ENCODE measurements at regions not wholly inside any gene's neighbourhood (a gene's known extent, or its start where the extent isn't known, plus 50 kb on each side); places are given as distances from the start of the nearest gene placed in this dataset.

DNA sequence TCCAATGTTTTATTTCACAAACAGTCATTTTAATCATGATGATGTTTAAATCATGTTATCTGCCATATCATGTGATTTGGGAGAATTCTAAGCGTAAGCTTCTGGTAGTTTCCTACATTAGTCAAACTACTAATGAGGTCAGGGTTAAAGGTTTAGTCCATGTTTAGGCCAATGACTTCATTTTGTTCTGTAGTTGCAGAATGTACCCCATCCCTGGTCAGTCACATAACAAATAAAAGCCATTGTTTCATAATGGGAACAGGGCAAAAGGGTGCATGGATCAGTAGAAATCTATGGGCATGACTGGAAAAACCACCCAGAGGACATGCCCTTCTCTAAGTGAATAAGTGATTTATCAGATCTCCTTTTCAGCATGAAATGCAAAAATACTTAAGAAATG, 138.4 kb upstream of the ABCB5 start:
- Histone ChIP-seq H3K27me3 (no peaks in the 10 kb centered on the region), H3K4me1 (no peaks in the 10 kb centered on the region), H3K9me3 (no peaks in the 10 kb centered on the region), H3K4me3 (no peak overlapping the region), H3K27ac (no peak overlapping the region), H3K36me3 (no peaks in the 10 kb centered on the region)
- TF ChIP-seq, protein P1, sequence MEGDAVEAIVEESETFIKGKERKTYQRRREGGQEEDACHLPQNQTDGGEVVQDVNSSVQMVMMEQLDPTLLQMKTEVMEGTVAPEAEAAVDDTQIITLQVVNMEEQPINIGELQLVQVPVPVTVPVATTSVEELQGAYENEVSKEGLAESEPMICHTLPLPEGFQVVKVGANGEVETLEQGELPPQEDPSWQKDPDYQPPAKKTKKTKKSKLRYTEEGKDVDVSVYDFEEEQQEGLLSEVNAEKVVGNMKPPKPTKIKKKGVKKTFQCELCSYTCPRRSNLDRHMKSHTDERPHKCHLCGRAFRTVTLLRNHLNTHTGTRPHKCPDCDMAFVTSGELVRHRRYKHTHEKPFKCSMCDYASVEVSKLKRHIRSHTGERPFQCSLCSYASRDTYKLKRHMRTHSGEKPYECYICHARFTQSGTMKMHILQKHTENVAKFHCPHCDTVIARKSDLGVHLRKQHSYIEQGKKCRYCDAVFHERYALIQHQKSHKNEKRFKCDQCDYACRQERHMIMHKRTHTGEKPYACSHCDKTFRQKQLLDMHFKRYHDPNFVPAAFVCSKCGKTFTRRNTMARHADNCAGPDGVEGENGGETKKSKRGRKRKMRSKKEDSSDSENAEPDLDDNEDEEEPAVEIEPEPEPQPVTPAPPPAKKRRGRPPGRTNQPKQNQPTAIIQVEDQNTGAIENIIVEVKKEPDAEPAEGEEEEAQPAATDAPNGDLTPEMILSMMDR (IDR thresholded peaks at IDR 0.05), result no peak
- TF ChIP-seq POLR2AphosphoS5 (IDR thresholded peaks at IDR 0.05; ENCODE audit: insufficient read depth in 1 of 2, low read depth in 1 of 2) (no peak), POLR2A (IDR thresholded peaks at IDR 0.05) (no peak)
- DNase-seq (ENCODE audit: extremely low spot score in 2 of 2), result no peak
- intact Hi-C loops (cut with DNase I), result no loop called here

DNA sequence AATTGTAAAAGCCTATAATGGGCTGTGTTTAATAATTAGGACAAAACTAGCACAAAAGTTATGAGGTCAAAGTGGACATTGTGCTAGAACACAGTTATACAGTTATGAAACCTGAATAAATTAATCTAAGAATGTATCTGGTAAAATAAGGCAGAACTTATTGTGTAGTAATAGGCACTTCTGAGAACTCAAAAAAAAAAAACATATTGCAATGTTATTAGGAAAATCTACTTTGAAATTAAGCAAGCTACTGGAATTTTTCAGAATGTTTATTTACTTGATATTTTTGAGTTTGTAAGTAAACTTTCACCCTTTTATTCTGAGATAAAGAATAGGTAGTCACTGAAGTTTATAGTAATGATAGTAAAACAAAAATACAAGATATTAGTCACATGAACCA, 135.8 kb upstream of the ABCB5 start:
- DNase-seq (ENCODE audit: extremely low spot score in 2 of 2), result no peak
- H3K4me3 ChIP-seq, result no peak overlapping the region
- H3K4me1 ChIP-seq, result no peaks in the 10 kb centered on the region
- intact Hi-C loops (cut with DNase I), result no loop called here
- no peaks in the 10 kb centered on the region for H3K36me3 ChIP-seq
- no peaks in the 10 kb centered on the region for H3K9me3 ChIP-seq
- TF ChIP-seq, protein P1 (IDR thresholded peaks at IDR 0.05), result no peak
- TF ChIP-seq POLR2A (IDR thresholded peaks at IDR 0.05) (no peak), POLR2AphosphoS5 (IDR thresholded peaks at IDR 0.05; ENCODE audit: insufficient read depth in 1 of 2, low read depth in 1 of 2) (no peak)
- H3K27me3 ChIP-seq, result no peaks in the 10 kb centered on the region
- no peak overlapping the region for H3K27ac ChIP-seq

DNA sequence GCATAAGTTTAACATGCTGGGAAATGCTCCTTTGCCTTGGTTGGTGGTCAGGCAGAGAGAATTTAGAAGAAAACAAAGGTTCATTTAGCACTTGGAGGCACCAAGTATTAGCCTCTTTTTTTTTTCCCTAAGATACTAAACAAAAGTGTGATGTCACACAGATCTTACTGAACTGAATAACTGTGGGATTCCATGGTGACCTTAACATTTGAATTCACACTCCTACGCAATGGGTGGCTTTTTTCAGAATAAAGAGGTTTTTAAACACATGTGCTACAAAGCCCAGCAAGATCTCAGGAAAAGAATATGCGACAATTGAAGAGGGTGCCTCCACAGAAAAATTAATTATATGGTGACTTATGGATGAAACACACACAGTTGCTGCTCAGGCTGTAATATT, 133.4 kb upstream of the ABCB5 start:
- Histone ChIP-seq H3K27me3 (no peaks in the 10 kb centered on the region), H3K36me3 (no peaks in the 10 kb centered on the region), H3K27ac (no peak overlapping the region), H3K4me3 (no peak overlapping the region), H3K9me3 (no peaks in the 10 kb centered on the region), H3K4me1 (no peaks in the 10 kb centered on the region)
- TF ChIP-seq POLR2AphosphoS5 (IDR thresholded peaks at IDR 0.05; ENCODE audit: insufficient read depth in 1 of 2, low read depth in 1 of 2) (no peak), POLR2A (IDR thresholded peaks at IDR 0.05) (no peak)
- TF ChIP-seq, protein P1 (IDR thresholded peaks at IDR 0.05), result no peak
- DNase-seq (ENCODE audit: extremely low spot score in 2 of 2), result no peak
- intact Hi-C loops (cut with DNase I), result no loop called here

DNA sequence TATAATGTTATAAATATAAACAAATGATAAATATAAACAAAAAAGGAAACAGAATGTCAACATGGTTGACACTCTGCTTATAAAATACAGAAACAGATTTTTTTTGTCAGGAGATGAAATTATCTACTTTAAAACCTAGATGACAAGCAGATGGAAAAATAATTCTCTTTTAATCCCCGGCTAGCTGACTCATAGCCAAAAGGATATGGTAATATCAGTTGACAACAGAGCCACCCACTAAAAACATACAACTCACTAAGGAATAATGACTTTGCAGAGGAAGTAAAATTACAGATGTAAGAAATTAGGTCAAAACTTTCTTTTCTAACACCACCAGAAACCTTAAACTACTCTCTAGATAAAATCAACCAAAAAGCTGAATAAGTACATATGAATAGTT, 131.1 kb upstream of the ABCB5 start:
- no peak for DNase-seq (ENCODE audit: extremely low spot score in 2 of 2)
- Histone ChIP-seq H3K4me3 (no peak overlapping the region), H3K9me3 (peaks cover 13% of the 10 kb centered on the region), H3K4me1 (no peaks in the 10 kb centered on the region), H3K36me3 (no peaks in the 10 kb centered on the region), H3K27me3 (no peaks in the 10 kb centered on the region), H3K27ac (no peak overlapping the region)
- intact Hi-C loops (cut with DNase I), result no loop called here
- TF ChIP-seq, protein P1 (IDR thresholded peaks at IDR 0.05), result no peak
- TF ChIP-seq POLR2AphosphoS5 (IDR thresholded peaks at IDR 0.05; ENCODE audit: insufficient read depth in 1 of 2, low read depth in 1 of 2) (no peak), POLR2A (IDR thresholded peaks at IDR 0.05) (no peak)

DNA sequence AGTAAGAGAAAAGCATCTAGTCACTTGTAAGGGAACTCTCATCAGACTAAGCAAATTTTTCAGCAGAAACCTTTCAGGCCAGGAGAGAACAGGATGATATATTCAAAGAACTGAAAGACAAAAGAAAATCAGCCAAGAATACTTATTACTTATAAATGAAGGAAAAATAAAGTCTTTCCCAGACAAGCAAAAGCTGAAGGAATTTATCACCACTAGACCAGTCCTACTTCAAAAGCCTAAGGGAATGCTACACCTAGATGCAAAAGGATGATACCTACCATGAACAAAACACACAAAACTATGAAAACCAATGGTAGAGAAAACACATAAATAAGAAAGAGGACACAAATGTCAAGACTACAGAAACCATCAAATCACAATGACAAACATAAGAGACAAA, 126.6 kb upstream of the ABCB5 start:
- intact Hi-C loops (cut with DNase I), result loop anchor here (5.0 kb wide), 1 partner anchor 837 kb away; no protein-coding TSS in a partner anchor
- Histone ChIP-seq H3K4me1 (no peaks in the 10 kb centered on the region), H3K27ac (no peak overlapping the region), H3K9me3 (peaks cover 13% of the 10 kb centered on the region), H3K36me3 (no peaks in the 10 kb centered on the region), H3K4me3 (no peak overlapping the region), H3K27me3 (no peaks in the 10 kb centered on the region)
- no peak for DNase-seq (ENCODE audit: extremely low spot score in 2 of 2)
- TF ChIP-seq POLR2A (IDR thresholded peaks at IDR 0.05) (no peak), POLR2AphosphoS5 (IDR thresholded peaks at IDR 0.05; ENCODE audit: insufficient read depth in 1 of 2, low read depth in 1 of 2) (no peak)
- TF ChIP-seq, protein P1 (IDR thresholded peaks at IDR 0.05), result no peak

All from vagina (tissue), 2 donors.